K562 (cell line): ENCODE measurements at regions not wholly inside any gene's neighbourhood (a gene's known extent, or its start where the extent isn't known, plus 50 kb on each side); places are given as distances from the start of the nearest gene placed in this dataset.

Experiments
- ATAC-seq: fragments of 200-7000 bp; cut with Tn5 transposase; 3 replicates; pipeline ENCODE4 v1.9.1; 2020; ENCODE audit warnings: moderate library complexity
- BruUV-seq: library from RNA; stranded (reverse); fragments of 400-500 nt; replicated peaks from 2 replicates; lab custom pipeline; 2021; lab: Mats Ljungman, UMichigan
- CTCF ChIA-PET: fragments of 300-600 bp; formaldehyde crosslinking; extraction: SDS; loops from one replicate; lab custom pipeline; 2021; ENCODE audit warnings: low intra/inter-chr PET ratio; lab: Yijun Ruan, JAX
- POLR2A ChIA-PET: fragments of 300-600, 350-650 bp; sonication (Branson Sonifier 250); formaldehyde crosslinking; extraction: SDS; loops from one replicate; lab custom pipeline; 2021; ENCODE audit warnings: antibody characterized with exemption, inconsistent platforms; lab: Yijun Ruan, JAX
- DNase-seq, 4 experiments: peaks; one replicate each; pipeline versions ENCODE4 v3.0.0 to v3.0.0-alpha.2; 2011 to 2018; ENCODE audit warnings: low spot score in 3 of 4, mixed read lengths in 3 of 4; ENCODE audit errors: extremely low read depth in 1 of 4
- FAIRE-seq: peaks from 2 replicates; lab custom pipeline; 2011; peaks lifted over from hg19 to GRCh38; lab: Jason Lieb, UNC
- H2AFZ ChIP-seq: 2 replicates; pipeline ENCODE4 v1.6.0; 2011; ENCODE audit warnings: low read depth, low read length, control low read depth, inconsistent platforms
- H3K27ac ChIP-seq: fragments of 200-600 bp; 3 replicates; pipeline ENCODE4 v1.8.0; 2011; ENCODE audit warnings: low read depth, mild to moderate bottlenecking, control low read depth, inconsistent platforms, low read length, moderate library complexity, mixed read lengths; ENCODE audit errors: extremely low read depth
- H3K27me3 ChIP-seq, 2 experiments: fragments of 300-600 bp in 1 of 2; 2 replicates in 1 of 2; 3 replicates in 1 of 2; pipeline versions ENCODE4 v1.6.0 to v1.8.0; 2011; ENCODE audit warnings: inconsistent platforms in 2 of 2, low read length in 2 of 2, mild to moderate bottlenecking in 1 of 2, mixed read lengths in 1 of 2, moderate library complexity in 1 of 2; ENCODE audit not compliant: control insufficient read depth in 2 of 2, insufficient read depth in 2 of 2
- H3K36me3 ChIP-seq: fragments of 300-600 bp; 3 replicates; pipeline ENCODE4 v1.8.0; 2011; ENCODE audit warnings: mild to moderate bottlenecking, low read length, inconsistent platforms; ENCODE audit not compliant: control insufficient read depth, insufficient read depth
- H3K4me1 ChIP-seq, 2 experiments: fragments of 200-600 bp in 1 of 2; replicated peaks in 1 of 2; 2 replicates in 1 of 2; 3 replicates in 1 of 2; pipeline versions ENCODE4 v1.5.1 to v1.8.0; 2011; ENCODE audit warnings: inconsistent platforms in 2 of 2, low read length in 2 of 2, mild to moderate bottlenecking in 1 of 2, mixed read lengths in 1 of 2, moderate library complexity in 1 of 2; ENCODE audit not compliant: control insufficient read depth in 2 of 2, insufficient read depth in 2 of 2
- H3K4me2 ChIP-seq: 2 replicates; pipeline ENCODE4 v1.6.1; 2011; ENCODE audit warnings: low read length, control low read depth, inconsistent platforms, mixed read lengths; ENCODE audit not compliant: insufficient read depth
- H3K4me3 ChIP-seq: fragments of 200-600 bp; sonication (generic), shearing (Covaris generic); 2 replicates; pipeline ENCODE4 v1.5.1; 2016; ENCODE audit warnings: control low read depth, inconsistent platforms
- H3K79me2 ChIP-seq: fragments of 200-600 bp; 3 replicates; pipeline ENCODE4 v1.8.0; 2011; ENCODE audit warnings: low read length, inconsistent platforms; ENCODE audit not compliant: control insufficient read depth, insufficient read depth
- H3K9ac ChIP-seq, 2 experiments: 2 replicates each; pipeline versions ENCODE4 v1.6.0 to v1.6.1; 2011; ENCODE audit warnings: low read depth in 2 of 2, low read length in 2 of 2, control low read depth in 1 of 2, inconsistent platforms in 1 of 2, mild to moderate bottlenecking in 1 of 2, mixed read lengths in 1 of 2; ENCODE audit not compliant: insufficient read depth in 1 of 2
- H3K9me1 ChIP-seq: one replicate; pipeline ENCODE4 v1.6.0; 2011; ENCODE audit warnings: inconsistent platforms, mild to moderate bottlenecking, low read length, moderate library complexity; ENCODE audit not compliant: control insufficient read depth, insufficient read depth
- H3K9me3 ChIP-seq: replicated peaks from 2 replicates; pipeline ENCODE4 v1.5.1; 2011; ENCODE audit warnings: low read depth, low read length, inconsistent platforms; ENCODE audit not compliant: control insufficient read depth, insufficient read depth
- H4K20me1 ChIP-seq: replicated peaks from 2 replicates; pipeline ENCODE4 v1.6.1; 2011; ENCODE audit warnings: low read length, inconsistent platforms, mixed read lengths; ENCODE audit not compliant: control insufficient read depth, insufficient read depth
- ELF2 ChIP-seq: fragments of 250-450 bp; sonication (Bioruptor Pico); IDR thresholded peaks from 2 replicates; pipeline ENCODE4 v1.5.0; 2021; ENCODE audit warnings: mild to moderate bottlenecking
- IFI16 ChIP-seq: fragments of 250-450 bp; sonication (Bioruptor Pico); IDR thresholded peaks from 2 replicates; pipeline ENCODE4 v2.1.2; 2022; ENCODE audit warnings: mild to moderate bottlenecking, inconsistent platforms
- MIER1 ChIP-seq: fragments of 450-650 bp; IDR thresholded peaks from 2 replicates; pipeline ENCODE4 v1.6.1; 2016; ENCODE audit warnings: antibody characterized with exemption, mild to moderate bottlenecking, low read depth
- NR2F6 ChIP-seq: fragments of 450-650 bp; formaldehyde crosslinking; IDR thresholded peaks from 2 replicates; pipeline ENCODE4 v1.4.0; 2020; ENCODE audit warnings: mild to moderate bottlenecking
- PHF20 ChIP-seq: fragments of 450-650 bp; IDR thresholded peaks from 2 replicates; pipeline ENCODE4 v1.6.1; 2018; ENCODE audit not compliant: partially characterized antibody
- TSC22D4 ChIP-seq: fragments of 450-650 bp; IDR thresholded peaks from 2 replicates; pipeline ENCODE4 v1.6.1; 2016; ENCODE audit warnings: missing genetic modification characterization, missing biosample characterization, control low read depth
- U2AF1 ChIP-seq: fragments of 200-400 bp; formaldehyde crosslinking; optimal IDR thresholded peaks from 2 replicates; pipeline ENCODE3; 2017; ENCODE audit warnings: mild to moderate bottlenecking, low read depth, low read length, moderate library complexity
- ZNF121 ChIP-seq: sonication (generic); formaldehyde crosslinking; conservative IDR thresholded peaks from 2 replicates; pipeline ENCODE4 v1.8.0; 2022; ENCODE audit warnings: missing genetic modification reagents
- ZZZ3 ChIP-seq: fragments of 450-650 bp; IDR thresholded peaks from 2 replicates; pipeline ENCODE4 v1.6.1; 2016; ENCODE audit warnings: antibody characterized with exemption, mild to moderate bottlenecking, moderate library complexity
- WGBS: fragments of 100-300 bp; shearing (Covaris generic); methylation state at CpG from one replicate; pipeline ENCODE4 v1.1.6; 2016; ENCODE audit warnings: low coverage, mixed read lengths; ENCODE audit not compliant: insufficient coverage; ENCODE audit errors: missing lambda C conversion rate; 5-methylcytosine and 5-hydroxymethylcytosine counted together
- in situ Hi-C: fragments of 300-500 bp; cut with MboI; formaldehyde crosslinking; loops from 4 replicates; pipeline ENCODE4 v1.15.0; 2018; ENCODE audit warnings: inconsistent platforms, mixed read lengths
- intact Hi-C: fragments of 100-400 bp; cut with micrococcal nuclease; formaldehyde crosslinking; loops from 2 replicates; pipeline ENCODE4 v1.14.2; 2022
- TF ChIP-seq, protein P1 (sequence below): fragments of 250-450 bp; sonication (Bioruptor Pico); IDR thresholded peaks from 2 replicates; pipeline ENCODE4 v1.9.0; 2021; ENCODE audit warnings: mild to moderate bottlenecking
- TF ChIP-seq, protein P2 (sequence below): sonication (generic); formaldehyde crosslinking; IDR thresholded peaks from 2 replicates; pipeline ENCODE4 v1.8.0; 2023; ENCODE audit warnings: mild to moderate bottlenecking, missing genetic modification reagents
- TF ChIP-seq, protein P3 (sequence below), 3 experiments: IDR thresholded peaks in 2 of 3; conservative IDR thresholded peaks in 1 of 3; 2 replicates each; pipeline ENCODE4 v1.5.1; 2011 to 2012; ENCODE audit warnings: low read length in 3 of 3, mild to moderate bottlenecking in 3 of 3, control low read depth in 2 of 3, improper control_type of control experiment in 1 of 3, inconsistent platforms in 1 of 3, low read depth in 1 of 3, mixed read lengths in 1 of 3, moderate library complexity in 1 of 3; ENCODE audit not compliant: insufficient read depth in 2 of 3
- TF ChIP-seq, protein P4 (sequence below): fragments of 450-650 bp; IDR thresholded peaks from 2 replicates; pipeline ENCODE4 v1.6.1; 2016; ENCODE audit warnings: low read depth, mild to moderate bottlenecking, moderate library complexity

DNA sequence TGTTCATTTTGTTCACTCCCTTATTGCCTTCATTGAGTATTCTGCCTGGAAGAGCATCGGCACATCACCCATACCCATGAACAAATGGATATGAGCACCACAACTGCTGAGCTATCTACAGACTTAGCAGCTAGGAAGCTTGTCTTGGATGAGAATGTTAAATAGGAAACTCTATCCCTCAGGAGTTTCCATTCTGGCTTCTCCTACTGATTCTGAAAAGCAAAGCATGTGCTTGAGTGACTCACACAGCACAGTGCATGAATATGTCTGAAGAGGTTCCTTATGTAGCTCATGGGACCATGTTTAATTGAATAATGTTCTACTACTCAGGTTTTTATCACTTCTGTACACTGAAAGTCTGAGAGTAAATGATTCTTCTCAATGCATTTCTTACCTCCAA lies 57.3 kb upstream of the MXRA5 start:
- no peaks in the 10 kb centered on the region for H3K9me3 ChIP-seq
- FAIRE-seq (no peak), ATAC-seq (no peak), DNase-seq (no peak)
- in situ Hi-C loops, result no loop called here
- H3K27me3 ChIP-seq, result no peaks in the 10 kb centered on the region
- no peak overlapping the region for H3K4me2 ChIP-seq
- no peaks in the 10 kb centered on the region for H4K20me1 ChIP-seq
- CTCF ChIA-PET, result no interaction called here
- no peak overlapping the region for H3K27ac ChIP-seq
- no peaks in the 10 kb centered on the region for H3K79me2 ChIP-seq
- POLR2A ChIA-PET, result no interaction called here
- H3K4me1 ChIP-seq, result no peaks in the 10 kb centered on the region
- no peak overlapping the region for H2AFZ ChIP-seq
- no peak overlapping the region for H3K9ac ChIP-seq
- no peaks in the 10 kb centered on the region for H3K36me3 ChIP-seq
- WGBS, result 0% methylated on average over 1 of the region's 1 CpG
- H3K9me1 ChIP-seq, result no peaks in the 10 kb centered on the region
- H3K4me3 ChIP-seq, result no peak overlapping the region
- intact Hi-C loops, result no loop called here
- BruUV-seq, result no TSS peak
- TF ChIP-seq, protein P1, sequence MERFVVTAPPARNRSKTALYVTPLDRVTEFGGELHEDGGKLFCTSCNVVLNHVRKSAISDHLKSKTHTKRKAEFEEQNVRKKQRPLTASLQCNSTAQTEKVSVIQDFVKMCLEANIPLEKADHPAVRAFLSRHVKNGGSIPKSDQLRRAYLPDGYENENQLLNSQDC (CRISPR knock-in tag), result no peak
- no peak for TF ChIP-seq U2AF1
- TF ChIP-seq ZNF121 (CRISPR knock-in tag), result no peak
- TF ChIP-seq TSC22D4 (tag), result no peak
- TF ChIP-seq ELF2 (CRISPR knock-in tag), result no peak
- TF ChIP-seq, protein P2, sequence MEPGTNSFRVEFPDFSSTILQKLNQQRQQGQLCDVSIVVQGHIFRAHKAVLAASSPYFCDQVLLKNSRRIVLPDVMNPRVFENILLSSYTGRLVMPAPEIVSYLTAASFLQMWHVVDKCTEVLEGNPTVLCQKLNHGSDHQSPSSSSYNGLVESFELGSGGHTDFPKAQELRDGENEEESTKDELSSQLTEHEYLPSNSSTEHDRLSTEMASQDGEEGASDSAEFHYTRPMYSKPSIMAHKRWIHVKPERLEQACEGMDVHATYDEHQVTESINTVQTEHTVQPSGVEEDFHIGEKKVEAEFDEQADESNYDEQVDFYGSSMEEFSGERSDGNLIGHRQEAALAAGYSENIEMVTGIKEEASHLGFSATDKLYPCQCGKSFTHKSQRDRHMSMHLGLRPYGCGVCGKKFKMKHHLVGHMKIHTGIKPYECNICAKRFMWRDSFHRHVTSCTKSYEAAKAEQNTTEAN (CRISPR knock-in tag), result no peak
- TF ChIP-seq NR2F6, result no peak
- TF ChIP-seq, protein P3, sequence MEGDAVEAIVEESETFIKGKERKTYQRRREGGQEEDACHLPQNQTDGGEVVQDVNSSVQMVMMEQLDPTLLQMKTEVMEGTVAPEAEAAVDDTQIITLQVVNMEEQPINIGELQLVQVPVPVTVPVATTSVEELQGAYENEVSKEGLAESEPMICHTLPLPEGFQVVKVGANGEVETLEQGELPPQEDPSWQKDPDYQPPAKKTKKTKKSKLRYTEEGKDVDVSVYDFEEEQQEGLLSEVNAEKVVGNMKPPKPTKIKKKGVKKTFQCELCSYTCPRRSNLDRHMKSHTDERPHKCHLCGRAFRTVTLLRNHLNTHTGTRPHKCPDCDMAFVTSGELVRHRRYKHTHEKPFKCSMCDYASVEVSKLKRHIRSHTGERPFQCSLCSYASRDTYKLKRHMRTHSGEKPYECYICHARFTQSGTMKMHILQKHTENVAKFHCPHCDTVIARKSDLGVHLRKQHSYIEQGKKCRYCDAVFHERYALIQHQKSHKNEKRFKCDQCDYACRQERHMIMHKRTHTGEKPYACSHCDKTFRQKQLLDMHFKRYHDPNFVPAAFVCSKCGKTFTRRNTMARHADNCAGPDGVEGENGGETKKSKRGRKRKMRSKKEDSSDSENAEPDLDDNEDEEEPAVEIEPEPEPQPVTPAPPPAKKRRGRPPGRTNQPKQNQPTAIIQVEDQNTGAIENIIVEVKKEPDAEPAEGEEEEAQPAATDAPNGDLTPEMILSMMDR (IDR thresholded peaks at IDR 0.05 in 2 of 3, conservative IDR thresholded peaks at IDR 0.05 in 1 of 3; ENCODE audit: insufficient read depth in 2 of 3, low read depth in 1 of 3, low read length in 3 of 3), result no peak
- TF ChIP-seq ZZZ3, result no peak
- TF ChIP-seq, protein P4, sequence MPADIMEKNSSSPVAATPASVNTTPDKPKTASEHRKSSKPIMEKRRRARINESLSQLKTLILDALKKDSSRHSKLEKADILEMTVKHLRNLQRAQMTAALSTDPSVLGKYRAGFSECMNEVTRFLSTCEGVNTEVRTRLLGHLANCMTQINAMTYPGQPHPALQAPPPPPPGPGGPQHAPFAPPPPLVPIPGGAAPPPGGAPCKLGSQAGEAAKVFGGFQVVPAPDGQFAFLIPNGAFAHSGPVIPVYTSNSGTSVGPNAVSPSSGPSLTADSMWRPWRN, result no peak
- no peak for TF ChIP-seq PHF20
- no peak for TF ChIP-seq MIER1
- no peak for TF ChIP-seq IFI16
